ENCODE measurements at regions not wholly inside any gene's neighbourhood (a gene's known extent, or its start where the extent isn't known, plus 50 kb on each side); places are given as distances from the start of the nearest gene placed in this dataset.

DNA sequence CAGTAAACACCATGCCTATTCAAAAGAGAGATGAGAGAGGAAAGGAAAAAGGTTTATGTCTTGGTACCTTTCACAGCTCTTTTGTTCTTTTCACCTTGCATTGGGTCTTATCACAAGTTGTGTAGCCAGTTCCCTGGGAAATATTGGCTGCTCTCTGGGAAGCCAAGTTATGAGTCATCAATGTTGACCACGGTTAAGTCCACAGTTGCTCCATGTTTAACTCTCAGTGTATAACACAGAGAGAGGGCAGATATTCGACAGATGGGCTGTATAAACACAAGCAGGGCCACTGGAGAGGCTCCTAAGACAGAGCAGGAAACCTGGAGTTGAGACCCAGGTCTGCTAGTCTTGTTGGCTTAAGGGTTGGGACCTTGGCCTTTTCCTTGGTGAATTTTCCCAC lies 718.6 kb downstream of the QKI start:
- no peak for DNase-seq

DNA sequence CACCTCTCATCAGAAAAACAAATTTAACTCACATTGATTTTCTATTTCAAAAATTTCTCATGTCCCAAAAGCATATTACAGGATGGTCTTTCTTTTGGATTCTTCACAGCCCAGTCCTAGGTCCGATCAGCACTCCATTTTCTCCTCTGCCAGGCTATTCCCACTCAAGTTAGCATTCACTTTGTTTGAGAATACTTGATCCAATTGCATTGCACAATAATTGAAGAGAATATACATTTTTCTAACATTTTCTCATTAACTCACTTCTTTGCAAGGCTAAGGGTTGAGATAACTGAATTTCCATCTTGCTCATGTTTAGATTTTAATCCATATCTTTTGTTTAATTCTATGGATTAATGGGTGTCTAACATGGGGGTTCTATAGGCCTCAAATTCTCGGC lies 716.1 kb downstream of the QKI start:
- no peak for DNase-seq

DNA sequence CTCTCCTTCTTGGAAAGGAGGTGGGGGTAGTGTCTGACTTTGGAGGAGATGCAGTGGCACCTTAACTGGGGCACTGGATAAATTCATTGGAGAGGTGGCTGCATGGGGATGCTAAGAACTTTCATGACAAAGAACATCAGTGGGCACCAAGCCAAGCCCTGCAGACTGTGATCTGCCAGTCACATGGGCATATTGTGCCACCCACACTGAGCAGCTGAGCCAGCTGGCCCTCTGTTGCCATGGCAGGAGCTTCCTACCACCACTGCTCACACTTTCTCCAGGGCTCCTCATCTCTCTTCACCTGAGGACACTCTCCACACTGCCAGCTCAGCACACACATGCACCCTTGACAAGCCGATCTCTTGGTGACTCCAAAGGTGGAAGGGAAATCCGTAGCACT lies 715.6 kb downstream of the QKI start:
- DNase-seq: no peak

DNA sequence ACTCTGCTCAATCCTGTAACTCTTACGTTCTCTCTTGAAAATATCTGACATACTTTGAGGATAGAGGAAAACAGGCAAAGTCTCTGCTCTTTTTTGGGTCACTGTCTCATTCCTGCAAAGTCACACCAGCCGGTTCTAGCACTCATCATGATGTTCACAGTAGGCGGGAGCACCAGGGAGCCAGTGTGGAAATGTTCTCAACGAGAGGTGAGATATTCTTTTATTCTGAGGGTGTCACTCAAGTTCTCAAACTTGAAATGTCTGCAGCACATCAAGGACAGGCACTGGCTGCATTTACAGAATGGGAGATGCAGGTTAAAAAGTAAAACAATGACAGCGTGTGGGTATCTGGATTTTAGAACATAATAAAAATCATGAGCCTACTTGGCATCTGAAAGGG lies 714.7 kb downstream of the QKI start:
- no peak for DNase-seq

DNA sequence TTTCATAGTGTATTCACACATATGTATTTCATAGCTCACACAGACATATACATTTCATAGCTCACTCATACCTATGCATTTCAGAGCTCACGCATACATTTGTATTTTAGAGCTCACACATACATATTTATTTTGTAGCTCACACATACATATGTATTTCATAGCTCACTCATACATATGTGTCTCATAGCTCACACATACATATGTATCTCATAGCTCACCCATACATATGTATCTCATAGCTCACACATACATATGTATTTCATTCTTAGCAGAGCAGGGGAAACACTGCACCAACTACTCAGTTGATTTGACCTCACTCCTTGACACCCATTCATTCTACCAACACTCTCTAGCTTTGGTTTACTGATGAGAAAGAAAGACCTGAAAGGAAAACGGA lies 713.6 kb downstream of the QKI start:
- DNase-seq: no peak

DNA sequence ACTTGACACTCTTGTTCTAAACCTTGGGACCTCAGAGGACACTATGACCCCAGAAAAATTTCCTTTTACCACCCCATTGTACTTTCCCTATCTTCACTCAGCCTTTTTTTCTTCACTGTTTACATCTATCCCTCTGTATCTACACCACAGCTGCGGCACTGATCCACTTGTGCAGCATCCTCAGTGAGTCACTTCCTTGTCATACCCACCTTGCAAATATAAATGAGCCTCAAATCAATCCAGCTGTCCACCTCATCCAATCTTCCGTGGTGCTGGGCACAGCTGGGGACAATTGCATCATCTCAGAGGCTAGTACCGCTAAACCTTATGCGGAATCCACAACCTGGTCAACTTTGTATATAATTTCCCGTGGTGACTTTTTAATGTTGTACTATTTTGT lies 710.5 kb downstream of the QKI start:
- no peak for DNase-seq

DNA sequence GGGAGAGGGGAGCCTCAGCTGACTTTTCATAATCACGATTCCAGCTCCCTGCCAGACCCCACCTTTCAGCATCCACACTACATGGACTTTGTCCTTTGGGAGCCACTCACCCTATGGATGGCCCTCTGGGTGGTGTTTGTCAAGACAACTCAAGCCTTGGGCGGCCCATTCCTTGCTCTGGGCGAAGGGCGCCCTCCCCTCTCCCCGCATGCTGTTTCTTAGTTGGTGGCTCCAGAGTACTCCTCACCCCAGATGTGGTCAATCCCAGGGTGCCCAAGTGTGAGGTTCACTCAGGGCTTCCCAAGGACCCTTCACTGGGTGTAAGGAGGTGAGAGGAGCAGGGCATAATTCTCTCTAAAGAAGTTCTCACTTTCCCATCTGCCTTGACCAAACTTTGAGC lies 710.0 kb downstream of the QKI start:
- DNase-seq: no peak

DNA sequence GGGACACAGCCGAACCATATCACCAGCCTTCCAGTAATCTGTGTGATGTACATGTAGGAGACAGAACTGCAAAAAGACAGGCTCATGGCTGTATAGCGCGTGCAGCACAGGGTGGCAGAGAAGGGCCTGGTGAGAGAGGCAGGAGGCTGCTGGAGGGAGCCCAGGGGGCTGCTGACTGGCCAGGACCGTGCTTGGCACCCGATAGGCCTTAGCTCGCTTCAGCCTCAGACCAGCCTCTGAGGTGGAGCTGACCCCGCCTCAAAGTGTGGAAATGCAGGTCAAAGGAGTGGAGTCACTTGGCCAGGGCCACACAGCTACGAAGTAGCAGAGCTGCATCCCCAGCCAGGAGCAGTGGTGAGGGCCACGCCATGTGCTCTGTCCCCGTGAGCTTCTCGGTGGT lies 707.6 kb downstream of the QKI start:
- no peak for DNase-seq

DNA sequence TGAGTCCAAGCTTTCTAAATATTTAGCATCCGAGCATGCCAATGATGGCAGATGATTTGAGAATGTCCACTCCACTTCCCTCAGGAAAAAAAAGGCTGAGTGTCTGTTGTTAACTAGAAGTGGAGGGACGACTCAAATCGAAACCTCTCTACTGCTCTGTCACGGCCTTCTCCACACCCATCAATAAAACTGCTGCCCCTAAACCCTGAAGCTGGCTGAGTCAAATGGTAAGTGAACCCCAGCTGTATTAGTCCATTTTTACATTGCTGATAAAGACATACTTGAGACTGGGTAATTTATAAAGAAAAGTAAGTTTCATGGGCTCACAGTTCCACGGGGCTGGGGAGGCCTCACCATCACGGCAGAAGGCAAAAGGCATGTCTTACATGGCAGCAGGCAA lies 707.0 kb downstream of the QKI start:
- no peak for DNase-seq

DNA sequence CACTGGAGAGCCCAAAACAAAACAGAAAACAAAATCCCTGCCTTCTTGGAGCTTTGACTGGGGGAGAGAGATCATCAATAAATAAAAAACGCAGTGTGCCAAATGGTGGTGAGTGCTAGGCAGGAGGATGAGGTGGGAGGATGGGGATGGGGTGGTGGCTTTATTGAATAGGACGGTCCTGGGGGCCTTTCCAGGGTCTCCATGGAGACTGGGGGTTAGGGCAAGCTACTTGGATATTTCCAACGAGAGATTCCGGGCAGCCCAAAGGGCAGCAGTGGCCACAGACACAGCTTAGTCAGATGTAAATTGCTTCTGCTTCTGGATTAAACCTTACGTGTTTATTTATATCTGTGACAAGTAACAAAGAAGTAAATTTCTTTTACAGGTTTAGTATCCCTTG lies 700.1 kb downstream of the QKI start:
- DNase-seq: no peak

DNA sequence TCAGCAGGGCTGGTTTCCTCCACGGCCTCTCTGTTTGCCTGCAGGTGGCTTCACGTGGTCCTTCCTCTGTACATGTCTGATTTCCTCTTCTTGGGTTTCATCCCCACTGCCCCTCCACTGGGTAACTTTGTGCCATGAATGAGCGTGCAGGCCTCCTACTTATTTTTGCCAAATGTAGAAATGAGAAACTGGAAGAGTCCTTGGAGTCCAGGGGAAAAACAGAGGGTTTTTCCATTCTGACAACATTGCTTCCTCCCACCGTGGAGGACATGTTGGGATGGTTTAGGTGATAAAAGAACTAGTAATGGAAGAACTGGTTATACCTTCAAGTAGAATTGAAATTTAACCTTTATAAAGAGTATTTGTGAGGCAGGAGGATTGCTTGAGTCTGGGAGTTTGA lies 699.5 kb downstream of the QKI start:
- DNase-seq: no peak

DNA sequence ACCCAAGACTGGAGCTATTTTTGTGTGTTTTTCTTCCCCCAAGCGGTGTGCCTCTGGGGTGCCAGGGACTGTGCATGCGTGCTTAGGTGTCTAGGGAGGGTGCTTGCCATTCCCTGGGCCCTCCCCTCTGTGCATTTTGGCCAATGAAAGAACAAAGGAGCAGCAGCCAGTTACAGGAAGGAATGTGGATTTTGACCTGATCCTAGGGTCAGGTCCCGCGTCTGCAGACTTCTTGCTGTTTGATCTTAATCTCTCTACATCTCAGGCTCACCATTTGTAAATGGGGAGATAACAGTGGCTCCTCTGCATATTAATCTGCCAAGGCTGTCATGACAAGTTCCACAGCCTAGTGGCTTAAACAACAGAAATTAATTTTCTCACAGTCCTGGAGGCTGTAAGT lies 699.1 kb downstream of the QKI start:
- no peak for DNase-seq

DNA sequence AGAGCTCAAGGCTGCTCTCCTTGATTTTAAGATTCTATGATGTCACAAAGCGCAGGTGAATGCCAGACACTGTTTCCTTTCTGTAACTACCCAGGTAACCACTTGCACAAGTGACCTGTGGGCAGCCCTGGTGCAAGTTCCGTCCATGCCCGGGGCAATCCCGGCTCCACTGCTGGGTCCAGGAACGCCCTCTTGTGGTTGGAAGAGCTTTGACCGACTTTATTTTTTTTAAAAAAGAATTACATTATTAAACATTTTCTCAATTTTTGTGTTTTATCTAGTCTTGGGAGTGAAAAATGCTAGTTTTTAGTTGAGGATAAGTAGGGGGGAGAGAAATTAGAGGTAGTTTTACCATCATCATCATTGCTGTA lies 695.2 kb downstream of the QKI start:
- DNase-seq: no peak

DNA sequence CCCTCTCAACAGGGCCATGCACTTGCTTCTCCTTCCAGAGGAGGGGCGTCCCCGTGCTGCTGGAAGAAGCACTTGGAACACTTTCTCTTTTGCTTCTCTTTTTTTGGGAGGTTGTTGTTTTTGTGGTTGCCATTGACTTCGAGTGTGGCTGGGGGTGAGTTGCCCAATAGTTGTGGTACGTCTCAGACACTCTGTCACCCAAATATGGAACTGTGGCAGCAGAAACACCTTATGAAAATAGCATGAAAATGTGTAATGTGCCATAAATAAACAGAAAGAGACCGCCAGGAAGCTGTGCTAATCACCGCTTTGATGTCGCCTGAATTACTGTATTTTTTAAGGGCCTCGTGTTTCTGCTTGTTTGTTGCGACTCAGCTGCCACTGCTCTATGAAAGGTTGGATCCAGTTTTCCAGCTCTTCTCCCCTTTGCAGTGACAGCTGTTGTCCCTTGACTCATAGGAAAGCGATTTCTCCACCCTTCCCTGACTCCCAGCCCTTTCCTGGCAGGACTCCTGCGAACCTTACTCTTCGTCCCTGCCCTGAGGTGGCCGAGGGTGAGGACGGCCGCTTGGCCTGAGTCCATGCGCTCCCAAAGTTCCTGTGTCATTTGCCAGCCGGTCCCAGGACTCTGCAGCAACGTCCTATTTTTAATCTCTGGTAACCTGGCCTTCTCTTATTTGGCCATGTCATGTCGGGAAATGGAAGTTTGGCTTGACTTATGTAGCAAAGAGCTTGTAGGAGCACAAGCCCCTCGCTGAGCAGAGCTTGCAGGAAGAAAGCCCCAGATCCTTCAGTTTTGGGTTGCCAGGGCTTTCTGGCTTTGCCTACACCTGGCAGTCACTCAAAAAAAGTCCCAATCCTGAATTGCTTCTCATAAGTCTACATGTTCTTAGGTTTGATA lies 694.6 kb downstream of the QKI start:
- no peak for DNase-seq

DNA sequence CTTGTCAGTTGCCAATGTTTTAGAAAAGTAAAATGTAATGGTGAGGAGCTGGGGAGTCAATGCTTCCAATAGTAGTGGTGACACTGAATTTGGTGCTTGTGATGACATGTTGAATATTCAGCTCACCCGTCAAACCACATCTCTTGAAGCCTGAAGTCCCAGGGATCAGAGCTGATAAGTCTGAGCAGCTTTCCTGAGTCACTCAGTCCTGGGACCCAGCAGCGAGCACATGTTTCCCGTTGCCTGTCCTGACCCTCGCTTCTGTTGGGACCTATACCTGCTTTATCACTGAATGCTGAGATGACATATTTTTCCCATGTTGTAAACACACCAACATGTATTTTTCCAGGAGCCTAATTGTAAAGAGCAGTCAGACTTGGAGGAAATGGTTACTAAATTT lies 693.6 kb downstream of the QKI start:
- DNase-seq: no peak

DNA sequence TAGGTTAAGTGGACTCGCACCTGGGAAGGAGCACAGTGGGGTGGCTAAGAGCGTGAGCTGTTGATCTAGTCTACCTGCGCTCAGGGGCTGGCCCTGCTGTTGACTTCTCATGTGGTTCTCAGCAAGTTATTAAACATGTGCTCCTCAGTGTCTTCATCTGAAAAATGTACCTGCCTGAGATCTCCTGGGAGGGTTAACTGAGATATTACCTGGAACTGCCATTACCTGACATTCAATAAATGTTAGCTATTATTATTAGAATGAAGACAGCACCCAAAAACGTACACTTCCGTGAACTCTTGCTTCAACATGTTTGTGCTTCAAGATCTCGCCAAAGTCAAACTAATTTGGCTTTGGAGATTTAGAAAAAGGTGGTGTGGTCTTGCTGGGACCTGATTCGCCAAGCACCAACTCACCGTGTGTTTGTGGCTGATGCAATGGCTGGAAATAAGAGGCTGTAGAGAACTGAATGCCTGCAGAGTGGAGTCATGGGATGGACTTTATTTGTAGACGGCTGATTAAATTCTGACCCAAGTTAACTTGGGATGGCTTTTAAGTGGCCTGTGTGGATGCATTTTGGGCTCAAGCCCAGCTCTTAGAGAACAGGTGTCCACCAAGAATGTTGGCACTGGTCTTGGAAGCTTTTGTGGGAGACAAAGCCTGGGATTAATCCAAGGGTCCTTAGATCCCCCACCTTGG lies 692.9 kb downstream of the QKI start:
- no peak for DNase-seq

DNA sequence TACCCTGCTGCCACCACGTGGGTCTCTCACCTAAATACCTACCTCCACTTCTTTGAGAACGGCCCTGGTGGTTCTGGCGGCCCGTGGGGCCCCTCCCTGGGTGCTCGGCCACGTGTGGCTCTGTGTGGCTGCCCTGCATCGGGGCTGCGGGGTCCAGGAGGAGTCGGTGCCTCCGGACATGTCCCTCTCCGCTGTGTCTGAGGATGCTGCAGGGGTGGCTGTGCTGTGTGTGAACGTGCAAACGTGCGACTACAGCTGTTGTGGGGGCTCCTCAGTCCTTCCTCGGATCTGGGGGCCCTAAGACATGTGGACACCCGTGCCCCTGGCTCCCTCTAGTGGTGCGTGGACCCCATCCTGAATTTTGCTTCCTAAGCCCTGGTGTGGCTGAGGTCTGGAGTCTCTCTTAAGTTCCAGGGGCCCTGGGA lies 691.8 kb downstream of the QKI start:
- no peak for DNase-seq

DNA sequence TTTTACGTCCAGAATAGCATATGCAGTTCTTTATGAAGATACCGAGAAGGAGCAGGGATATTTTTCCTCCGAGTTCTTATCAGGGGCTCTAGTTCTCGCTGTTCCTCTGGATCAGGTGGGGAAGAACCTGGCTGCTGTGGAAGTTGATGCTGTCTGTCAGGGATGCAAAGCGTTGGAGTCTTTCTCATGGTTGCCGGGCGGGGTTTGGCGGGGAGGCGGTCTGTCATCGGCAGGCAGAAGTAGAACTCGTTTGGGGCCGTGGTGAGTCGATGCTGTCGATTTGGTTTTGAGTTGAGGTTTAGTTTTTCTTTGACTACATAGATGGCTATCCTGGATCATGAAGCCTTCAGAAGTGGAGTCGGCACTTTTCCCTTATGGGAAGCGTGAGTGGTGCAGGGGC lies 691.2 kb downstream of the QKI start:
- no peak for DNase-seq

DNA sequence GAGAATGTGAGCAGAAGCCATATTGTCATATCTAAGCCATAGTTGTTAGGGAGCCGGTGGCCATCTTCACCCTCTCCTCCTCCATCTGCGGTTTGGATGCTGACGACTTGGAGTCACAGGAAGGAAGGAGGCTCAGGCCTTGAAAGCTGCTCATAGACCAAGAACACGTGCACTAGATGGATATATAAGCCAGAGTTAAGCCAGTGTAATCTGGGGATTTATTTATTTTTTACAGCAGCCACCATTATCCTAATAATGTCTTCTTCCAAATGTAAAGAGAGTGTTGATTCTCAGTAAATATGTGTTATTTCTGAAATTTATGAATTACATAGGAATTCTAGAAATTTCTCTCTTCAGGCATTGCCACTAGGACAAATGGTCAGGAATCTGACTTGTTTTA lies 689.9 kb downstream of the QKI start:
- no peak for DNase-seq

DNA sequence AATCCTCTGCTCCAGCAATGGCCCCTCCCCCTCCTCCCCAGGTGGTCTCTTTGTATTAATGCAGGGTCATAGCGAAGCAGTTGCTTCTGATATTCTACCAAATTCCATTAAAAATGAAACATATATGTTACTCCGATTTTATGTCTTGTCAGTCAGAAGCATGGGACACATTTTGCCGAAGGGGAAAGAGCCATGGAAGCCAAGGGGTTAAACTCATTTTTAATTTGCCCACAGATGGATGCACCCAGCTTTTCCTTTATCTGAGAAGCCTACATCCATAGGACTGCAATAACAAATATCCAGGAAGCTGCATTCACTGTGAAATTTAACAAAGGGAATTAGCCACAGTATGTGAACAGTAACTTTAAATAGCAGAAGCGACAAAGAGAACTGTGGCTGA lies 688.2 kb downstream of the QKI start:
- DNase-seq: no peak

DNA sequence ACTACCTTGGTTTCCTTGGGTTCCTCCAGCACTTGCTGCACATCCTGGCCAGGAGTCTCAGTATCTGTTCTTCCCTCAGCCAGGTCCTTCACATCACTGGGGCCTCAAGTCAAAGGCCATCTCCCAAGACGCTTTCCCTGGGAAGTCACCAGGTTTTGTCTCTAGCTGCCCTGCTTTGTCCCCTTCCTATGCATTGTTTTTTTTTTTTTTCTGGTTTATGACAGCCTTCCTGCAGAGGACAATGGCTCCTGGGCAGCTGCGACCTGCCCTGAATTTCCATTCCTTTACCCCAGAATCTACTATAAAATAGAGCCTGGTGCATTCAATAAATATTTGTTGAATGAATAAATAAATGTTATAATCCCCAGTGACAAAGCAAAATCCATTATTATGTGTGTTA lies 687.3 kb downstream of the QKI start:
- no peak for DNase-seq

DNA sequence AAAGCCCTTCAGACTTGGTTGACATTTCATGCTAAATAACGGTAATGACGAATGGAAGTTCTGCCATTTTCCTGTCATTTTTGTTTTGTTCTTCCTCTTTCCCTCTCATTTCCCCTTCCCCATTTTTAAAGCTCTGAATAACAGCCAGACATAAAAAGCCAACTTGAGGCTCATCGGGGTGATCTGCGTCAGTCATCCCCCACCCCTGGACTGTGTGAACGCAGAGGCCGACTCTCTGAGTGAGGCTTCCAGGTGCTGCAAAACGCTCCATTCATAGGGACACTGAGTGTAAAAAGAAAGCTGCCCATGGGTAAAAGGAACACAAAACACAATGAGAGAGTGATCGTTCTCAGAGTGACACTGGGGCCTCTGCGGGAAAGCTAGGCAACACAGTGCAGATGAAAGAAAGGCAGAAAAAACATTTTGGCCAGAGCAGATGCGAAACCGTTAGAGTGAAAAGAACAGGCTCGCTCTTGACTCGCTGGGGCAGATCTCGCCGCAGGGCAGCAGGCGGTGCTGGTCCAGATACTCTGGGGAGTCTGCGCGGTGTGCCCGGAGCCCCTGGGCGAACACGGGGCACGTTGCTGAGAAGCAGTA lies 684.8 kb downstream of the QKI start:
- DNase-seq: no peak

DNA sequence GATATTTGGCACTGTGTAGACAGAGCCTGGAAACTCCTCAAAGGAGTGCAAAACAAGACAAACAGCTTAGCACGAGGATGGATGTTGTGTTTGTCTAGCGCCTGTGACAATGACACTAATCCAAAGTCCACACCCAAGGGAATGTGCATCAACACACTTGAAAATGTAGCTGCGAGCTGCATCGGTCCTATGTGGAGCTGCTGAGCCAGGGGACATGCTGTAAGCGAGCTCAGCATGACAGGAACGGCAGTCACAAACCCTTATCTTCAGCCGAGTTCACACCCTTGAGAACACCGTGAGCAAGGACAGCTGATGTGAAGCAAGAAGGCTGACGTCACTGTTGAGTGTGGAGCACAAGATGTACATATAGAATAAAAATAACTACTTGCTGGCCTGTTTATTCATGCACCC lies 684.3 kb downstream of the QKI start:
- DNase-seq: no peak
